ENCODE measurements at regions not wholly inside any gene's neighbourhood (a gene's known extent, or its start where the extent isn't known, plus 50 kb on each side); places are given as distances from the start of the nearest gene placed in this dataset.

DNA sequence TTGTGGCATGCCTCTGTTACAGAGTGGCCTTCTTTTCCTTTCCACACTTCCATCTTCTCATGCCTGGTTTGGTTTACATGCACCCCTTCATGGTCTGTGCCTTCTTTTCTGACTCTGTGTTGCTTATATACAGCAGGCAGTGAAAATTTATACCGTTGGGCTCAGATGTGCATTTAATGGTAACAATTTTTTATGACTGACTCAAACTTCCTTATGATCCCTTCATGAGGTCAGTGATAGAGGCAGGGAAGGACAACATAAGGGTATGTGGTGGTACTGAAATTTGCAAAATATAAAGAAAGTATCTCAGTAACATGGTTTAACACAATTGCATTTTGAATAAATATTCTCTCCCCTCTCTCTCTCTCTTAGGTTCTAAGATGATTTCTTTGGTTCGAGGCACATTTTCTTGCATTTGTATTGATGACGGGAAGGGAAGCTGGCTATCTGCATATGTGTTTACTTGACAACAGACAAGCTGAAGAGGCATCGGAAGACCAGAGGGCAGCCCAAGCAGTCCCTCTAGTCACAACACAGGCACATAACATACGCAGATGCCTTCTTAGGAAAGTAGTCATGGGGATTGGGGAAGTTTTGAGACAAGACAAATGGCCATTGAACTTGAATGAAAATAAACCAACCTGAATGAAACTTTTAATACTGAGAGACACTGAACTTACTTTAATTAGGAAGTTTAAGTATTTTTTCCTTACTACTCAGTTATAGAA lies 163.3 kb upstream of the LEF1 start:
- no peak for DNase-seq (ENCODE audit: low spot score)

GRCh38 chr4:108328383-108328732 lies 159.6 kb upstream of the LEF1 start:
- no peak for DNase-seq (ENCODE audit: low spot score)

- no peak for DNase-seq (ENCODE audit: low spot score)
Observed at GRCh38 chr4:108327642-108328382, 159.1 kb upstream of the LEF1 start.

- no peak for DNase-seq (ENCODE audit: low spot score)
Observed at GRCh38 chr4:108325561-108325960, 156.8 kb upstream of the LEF1 start.

DNA sequence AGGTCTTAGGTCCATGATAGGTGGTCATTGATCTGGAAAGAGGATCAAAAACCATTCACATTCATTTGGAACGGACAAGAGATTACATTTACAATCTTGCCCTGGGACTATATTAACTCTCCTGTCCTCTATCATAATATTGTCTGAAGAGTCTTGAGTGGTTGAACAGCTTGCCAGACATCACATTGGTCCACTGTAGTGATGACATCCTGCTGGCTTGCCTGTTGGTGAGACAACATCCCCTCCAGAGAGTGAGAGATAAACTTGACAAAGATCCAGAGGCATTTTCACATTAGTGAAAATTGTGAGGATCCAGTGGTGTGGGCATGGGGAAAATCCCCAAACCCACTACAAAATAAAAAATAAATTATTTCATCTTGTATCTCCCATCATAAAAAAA lies 155.7 kb upstream of the LEF1 start:
- DNase-seq (ENCODE audit: low spot score) = no peak

- no peak for DNase-seq (ENCODE audit: low spot score)
Observed at GRCh38 chr4:108322497-108322896, 153.8 kb upstream of the LEF1 start.

- no peak for DNase-seq (ENCODE audit: low spot score)
Observed at GRCh38 chr4:108320061-108320460, 151.3 kb upstream of the LEF1 start.

DNA sequence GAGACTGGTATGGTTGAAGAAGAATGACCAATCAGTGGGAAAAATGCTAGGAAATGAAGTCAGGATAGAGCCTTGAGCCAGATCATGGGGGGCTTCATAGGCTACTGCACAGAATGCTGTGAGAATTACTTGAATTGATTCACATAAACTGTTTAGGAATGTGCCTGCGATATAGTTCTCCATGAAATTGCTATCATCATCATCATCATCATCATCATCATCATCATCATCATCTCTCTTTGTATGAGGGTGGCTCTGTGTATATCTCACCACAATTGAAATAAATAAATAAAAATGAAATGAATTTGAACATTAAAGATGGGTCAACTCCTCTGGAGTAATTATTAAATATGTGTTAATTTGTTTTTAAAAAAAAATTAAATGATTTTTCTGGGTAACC lies 148.6 kb upstream of the LEF1 start:
- DNase-seq (ENCODE audit: low spot score) = no peak

DNA sequence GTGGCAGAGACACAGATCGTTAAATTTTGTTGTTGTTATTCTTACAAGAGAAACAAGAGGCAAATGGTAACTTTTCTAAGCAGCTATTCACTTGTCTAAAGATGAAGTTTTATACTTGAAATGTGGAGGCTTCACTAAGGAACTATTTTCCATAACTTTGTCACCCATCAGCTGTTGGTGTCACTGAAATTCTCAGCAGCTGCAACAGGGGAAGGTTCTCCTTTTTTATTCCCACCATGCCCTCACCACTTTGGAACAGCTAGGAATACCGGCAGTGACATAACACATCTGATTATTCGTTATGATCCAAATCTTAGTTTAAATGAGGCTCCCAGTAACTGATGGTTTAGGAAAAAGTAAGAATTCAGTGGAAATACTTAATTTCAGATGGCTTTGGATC lies 147.0 kb upstream of the LEF1 start:
- no peak for DNase-seq (ENCODE audit: low spot score)

DNA sequence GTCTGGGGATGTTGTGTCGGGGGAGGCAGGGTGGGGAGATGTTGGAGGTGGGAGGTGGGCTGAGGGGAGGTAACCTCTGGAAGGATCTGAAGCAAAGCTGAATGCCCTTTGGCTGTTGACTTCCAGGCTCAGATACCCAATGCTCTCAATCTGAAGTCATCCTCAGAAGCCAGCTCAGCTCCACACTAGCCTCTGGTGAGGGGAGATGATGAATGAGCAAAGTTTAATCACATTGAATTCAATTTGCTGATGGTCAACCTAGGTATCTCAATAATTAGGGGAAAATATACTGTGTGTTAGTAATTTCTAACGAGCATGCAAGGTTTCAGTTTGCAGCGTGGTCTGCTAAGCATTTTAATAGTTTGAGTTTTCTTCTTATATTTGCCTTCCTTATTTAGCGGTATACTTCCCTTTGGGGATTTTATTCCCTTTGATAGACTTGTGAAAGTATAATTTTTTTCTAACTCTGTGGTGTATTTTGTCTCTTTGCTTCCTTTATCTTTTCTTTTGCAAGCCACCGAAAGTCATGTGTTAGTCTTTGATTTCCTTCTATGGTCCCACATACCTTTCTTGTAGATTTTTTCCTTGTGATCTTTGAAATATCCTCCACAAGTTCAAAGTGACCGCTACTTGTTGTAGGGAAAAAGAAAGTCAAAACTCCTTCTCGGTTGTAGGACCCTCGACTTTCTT lies 146.3 kb upstream of the LEF1 start:
- DNase-seq (ENCODE audit: low spot score) = no peak

DNA sequence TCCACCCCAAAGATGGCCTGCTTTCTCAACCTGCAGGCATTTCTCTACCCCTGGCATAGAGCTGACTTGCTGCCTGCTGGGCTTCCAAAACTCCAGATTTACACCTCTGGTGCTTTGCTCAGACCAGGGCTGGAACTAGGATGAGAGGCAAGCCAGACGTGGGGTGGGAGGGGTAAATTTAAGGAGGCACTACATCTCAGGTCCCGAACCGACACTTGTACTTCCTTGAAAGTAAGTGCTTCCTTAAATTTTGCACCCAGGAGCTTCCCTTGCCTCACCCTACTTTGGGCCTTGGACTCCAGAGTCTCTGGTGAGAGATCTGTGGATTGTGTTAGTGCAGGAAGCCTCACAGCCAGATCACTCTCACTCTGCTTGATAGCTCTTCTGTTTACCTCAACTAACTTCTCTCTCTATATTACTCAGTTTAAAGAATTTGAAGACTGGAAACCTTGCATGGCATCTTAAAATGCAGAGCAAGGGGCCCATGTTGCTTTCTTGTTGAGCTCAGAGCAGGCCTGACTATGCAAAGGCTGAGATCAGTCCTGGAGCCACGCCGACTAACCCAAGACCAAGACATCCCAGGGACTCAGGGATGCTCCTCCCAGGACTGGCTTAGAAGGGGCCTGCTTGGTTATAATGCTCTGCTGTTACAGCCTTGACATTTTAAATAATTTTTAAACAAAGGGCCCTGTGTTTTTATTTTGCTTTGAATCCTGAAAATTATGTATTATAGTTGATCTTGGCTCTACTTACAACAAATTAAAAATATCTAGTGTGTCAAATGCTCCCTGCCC lies 145.0 kb upstream of the LEF1 start:
- no peak for DNase-seq (ENCODE audit: low spot score)

DNA sequence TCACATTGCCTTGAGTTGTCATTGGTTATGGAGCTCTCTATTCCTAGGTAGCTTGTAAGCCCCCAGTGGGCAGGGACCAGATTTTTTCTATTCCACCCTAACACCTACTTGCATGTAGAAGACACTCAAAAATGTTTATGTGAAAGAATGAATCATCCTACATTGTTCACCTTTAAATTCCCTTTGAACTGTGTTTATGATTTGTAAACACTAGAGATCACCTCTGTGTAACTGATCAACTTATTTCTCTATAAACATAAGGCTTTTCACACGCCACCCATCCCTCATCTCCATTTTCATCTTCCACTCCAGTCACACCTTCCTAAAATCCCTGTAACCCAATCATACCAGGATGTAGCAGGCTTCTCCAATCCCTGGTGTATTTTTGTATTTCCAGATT lies 142.6 kb upstream of the LEF1 start:
- DNase-seq (ENCODE audit: low spot score) = no peak

GRCh38 chr4:108303488-108304177 lies 134.9 kb upstream of the LEF1 start:
- DNase-seq (ENCODE audit: low spot score) = no peak

DNA sequence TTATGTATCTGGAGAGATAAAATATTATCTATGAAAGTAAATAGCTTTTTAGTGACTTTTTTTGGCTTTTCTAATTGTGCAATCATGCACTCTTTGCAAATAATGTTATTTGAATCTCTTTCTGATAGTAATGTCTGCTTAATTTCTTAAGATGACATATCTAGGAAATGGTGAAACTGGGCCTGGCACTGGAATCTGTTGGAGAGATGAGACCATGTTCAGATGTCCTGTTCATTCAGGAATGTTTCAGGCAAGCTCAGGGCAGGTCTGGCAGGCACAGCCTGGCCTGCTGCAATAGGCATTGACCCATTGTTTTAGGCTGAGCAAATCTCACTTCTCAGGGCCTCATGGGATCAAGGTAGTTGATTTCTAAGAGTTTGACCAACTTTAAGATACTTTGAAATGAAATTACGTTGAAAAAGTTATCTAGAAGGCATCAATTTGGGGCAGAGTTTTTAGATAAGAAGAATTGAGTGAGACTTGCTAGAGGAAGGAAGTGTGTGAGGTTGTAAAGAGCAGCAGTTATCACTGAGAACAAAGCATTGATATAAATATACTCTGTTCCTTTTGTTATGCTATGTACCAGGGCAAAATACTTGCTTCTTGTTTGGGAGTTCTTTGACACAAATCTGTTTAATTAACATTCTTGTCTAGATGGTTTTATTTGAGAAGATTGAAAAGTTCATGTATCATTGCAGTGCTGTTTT lies 133.0 kb upstream of the LEF1 start:
- no peak for DNase-seq (ENCODE audit: low spot score)

DNA sequence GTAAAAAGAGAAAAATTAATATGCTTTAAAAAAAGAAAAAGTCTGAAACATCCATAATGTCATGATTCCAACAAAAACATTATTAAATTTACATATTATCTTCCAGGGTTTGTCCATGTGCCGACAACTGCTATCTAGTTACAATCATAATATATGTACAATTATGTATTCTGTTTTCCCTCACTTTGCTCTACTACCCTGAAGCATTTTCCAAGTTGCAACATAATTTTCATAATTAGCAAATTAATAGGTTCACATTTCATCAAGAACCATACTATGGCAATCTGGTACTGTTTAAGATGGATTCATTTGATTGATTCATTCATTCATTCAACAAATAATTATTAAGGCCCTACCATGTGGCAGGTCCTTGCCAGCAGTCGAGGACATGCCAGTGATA lies 128.9 kb upstream of the LEF1 start:
- DNase-seq (ENCODE audit: low spot score) = no peak

DNA sequence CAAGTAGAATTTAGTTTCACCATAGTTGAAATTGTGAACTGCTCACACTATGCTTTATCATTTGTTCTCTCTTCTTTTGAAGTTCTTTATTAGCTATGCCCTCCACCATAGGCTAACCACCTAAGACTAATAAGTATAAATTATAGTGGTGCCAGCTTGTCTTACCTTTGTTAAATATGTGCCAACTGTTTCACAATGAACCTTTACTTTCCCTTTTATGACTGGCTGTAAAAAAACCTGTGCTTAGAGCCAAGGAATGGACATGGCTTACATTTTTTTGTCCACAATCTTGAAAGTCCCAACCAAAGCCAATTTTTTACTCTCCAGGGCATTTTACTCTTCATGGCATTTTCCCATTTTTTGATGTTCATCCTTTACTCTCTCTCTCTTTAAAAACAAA lies 123.5 kb upstream of the LEF1 start:
- no peak for DNase-seq (ENCODE audit: low spot score)

DNA sequence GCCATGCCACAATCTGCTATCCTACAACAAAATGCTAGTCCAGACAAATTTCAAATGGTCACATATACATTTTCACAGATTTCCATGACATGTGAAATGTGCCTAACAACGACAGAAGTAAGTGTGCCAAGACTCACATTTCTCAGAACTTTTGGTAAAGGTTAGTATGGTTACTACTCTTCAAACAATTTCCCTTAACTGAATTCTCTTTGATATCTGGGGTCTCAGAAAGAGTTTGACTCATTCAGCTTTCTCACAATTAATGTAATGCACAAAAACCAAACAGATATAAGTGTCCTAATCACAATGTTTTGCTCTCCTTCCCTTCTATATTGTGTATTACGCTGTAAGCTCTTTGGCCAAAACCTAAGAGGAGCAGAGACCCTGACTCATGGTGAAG lies 122.4 kb upstream of the LEF1 start:
- no peak for DNase-seq (ENCODE audit: low spot score)

GRCh38 chr4:108287834-108288413 lies 119.2 kb upstream of the LEF1 start:
- no peak for DNase-seq (ENCODE audit: low spot score)

- no peak for DNase-seq (ENCODE audit: low spot score)
Observed at GRCh38 chr4:108280072-108280471, 111.3 kb upstream of the LEF1 start.

- no peak for DNase-seq (ENCODE audit: low spot score)
Observed at GRCh38 chr4:108276690-108277089, 108.0 kb upstream of the LEF1 start.

GRCh38 chr4:108272986-108273385 lies 104.3 kb upstream of the LEF1 start:
- no peak for DNase-seq (ENCODE audit: low spot score)
